ENCODE measurements at regions not wholly inside any gene's neighbourhood (a gene's known extent, or its start where the extent isn't known, plus 50 kb on each side); places are given as distances from the start of the nearest gene placed in this dataset.

DNA sequence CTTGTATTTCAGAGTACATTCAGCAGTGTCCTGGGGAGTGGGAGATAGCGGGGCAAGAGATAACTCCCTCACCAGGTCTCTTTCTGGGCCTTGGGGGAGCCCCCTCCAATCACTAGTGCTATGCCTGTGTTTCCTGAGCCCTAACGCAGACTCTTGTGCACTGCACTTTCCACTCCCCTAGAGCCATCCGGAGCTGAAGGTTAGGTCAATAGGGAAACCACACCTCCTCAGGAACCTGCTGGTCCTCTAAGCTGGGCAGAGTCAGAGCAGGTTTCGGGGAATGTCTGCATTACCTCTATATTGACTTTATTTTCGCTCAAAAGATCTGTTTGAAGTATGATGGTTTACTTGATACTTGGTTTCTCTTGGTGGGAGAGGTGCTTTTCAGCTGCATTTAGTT is 617.0 kb upstream of the ROBO1 start:
- TF ChIP-seq, protein P1, sequence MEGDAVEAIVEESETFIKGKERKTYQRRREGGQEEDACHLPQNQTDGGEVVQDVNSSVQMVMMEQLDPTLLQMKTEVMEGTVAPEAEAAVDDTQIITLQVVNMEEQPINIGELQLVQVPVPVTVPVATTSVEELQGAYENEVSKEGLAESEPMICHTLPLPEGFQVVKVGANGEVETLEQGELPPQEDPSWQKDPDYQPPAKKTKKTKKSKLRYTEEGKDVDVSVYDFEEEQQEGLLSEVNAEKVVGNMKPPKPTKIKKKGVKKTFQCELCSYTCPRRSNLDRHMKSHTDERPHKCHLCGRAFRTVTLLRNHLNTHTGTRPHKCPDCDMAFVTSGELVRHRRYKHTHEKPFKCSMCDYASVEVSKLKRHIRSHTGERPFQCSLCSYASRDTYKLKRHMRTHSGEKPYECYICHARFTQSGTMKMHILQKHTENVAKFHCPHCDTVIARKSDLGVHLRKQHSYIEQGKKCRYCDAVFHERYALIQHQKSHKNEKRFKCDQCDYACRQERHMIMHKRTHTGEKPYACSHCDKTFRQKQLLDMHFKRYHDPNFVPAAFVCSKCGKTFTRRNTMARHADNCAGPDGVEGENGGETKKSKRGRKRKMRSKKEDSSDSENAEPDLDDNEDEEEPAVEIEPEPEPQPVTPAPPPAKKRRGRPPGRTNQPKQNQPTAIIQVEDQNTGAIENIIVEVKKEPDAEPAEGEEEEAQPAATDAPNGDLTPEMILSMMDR (IDR thresholded peaks at IDR 0.05): no peak
- TF ChIP-seq POLR2A (IDR thresholded peaks at IDR 0.05): no peak
- TF ChIP-seq POLR2AphosphoS5 (IDR thresholded peaks at IDR 0.05): no peak

Data from prostate gland (tissue), 2 donors.